ENCODE measurements at regions not wholly inside any gene's neighbourhood (a gene's known extent, or its start where the extent isn't known, plus 50 kb on each side); places are given as distances from the start of the nearest gene placed in this dataset.

- no peak for TF ChIP-seq CTCF (IDR thresholded peaks at IDR 0.05)
- intact Hi-C loops (cut with micrococcal nuclease): no loop called here
- Histone ChIP-seq H2AFZ (ENCODE audit: insufficient read depth, low read depth, low read length, poor library complexity, severe bottlenecking) (no peak overlapping the region), H3K9ac (ENCODE audit: insufficient read depth, low read length, poor library complexity, severe bottlenecking) (no peak overlapping the region), H3K9me3 (replicated peaks in 1 of 2; ENCODE audit: control insufficient read depth in 1 of 2, insufficient read depth in 1 of 2, low read length in 2 of 2) (no peaks in the 10 kb centered on the region), H3K4me1 (ENCODE audit: control insufficient read depth in 1 of 2, insufficient read depth in 2 of 2, low read length in 2 of 2) (no peaks in the 10 kb centered on the region), H3K4me3 (replicated peaks in 1 of 3; ENCODE audit: low read depth in 2 of 3, low read length in 3 of 3) (no peak overlapping the region), H3K36me3 (replicated peaks in 1 of 2; ENCODE audit: control insufficient read depth in 1 of 2, insufficient read depth in 2 of 2, low read length in 2 of 2) (no peaks in the 10 kb centered on the region), H3K4me2 (replicated peaks; ENCODE audit: extremely low read depth, low read length, poor library complexity, severe bottlenecking) (no peak overlapping the region), H3K27ac (ENCODE audit: low read depth in 1 of 2, low read length in 2 of 2) (no peak overlapping the region), H4K20me1 (ENCODE audit: insufficient read depth, low read length) (no peaks in the 10 kb centered on the region), H3K27me3 (ENCODE audit: control insufficient read depth in 2 of 2, insufficient read depth in 2 of 2, low read length in 2 of 2) (no peaks in the 10 kb centered on the region), H3K79me2 (ENCODE audit: insufficient read depth, low read length) (no peaks in the 10 kb centered on the region)
- Mint-ChIP-seq H3K36me3 (no peaks in the 10 kb centered on the region), H3K9me3 (peaks cover 0 to 2% (median 0%) of the 10 kb centered on the region in 7 donors), H3K27me3 (ENCODE audit: low read depth in 3 of 3) (peaks cover 0 to 2% (median 0%) of the 10 kb centered on the region in 3 donors), H3K4me3 (no peak overlapping the region), H3K27ac (no peak overlapping the region), H3K4me1 (no peaks in the 10 kb centered on the region)
- no peak for DNase-seq
Measured at GRCh38 chr1:87644033-87644578, 315.4 kb downstream of the LMO4 start.

DNA sequence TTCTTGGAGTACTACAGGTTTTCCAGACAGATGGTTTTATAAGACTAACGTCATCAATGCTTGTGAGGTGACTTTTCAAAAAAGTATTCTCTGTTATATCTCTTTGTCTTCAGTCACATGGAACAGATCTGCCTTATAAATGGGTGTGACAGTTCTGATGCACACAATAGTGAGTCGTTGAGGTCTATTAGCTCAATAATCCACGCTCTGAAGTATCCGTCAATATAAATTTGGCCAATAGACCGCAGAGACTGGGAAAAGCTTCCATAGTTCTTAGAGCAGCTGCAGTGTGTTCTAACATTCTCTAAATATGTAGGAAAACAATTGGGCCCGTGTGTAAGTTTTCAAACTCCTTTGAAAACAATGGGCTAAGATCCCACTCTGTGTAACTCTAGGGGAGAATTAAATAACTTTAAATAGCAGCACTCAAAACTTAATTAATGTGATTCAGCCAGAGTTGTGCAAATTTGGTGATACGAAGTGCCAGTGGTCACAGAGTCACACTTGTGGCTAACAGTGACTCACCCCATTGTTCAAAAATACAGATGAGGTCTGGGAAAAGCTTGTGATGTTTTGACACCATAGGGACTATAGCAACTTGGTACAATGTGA, 316.0 kb downstream of the LMO4 start:
- Histone ChIP-seq H3K4me3 (replicated peaks in 1 of 3; ENCODE audit: low read depth in 2 of 3, low read length in 3 of 3) (no peak overlapping the region), H3K4me2 (replicated peaks; ENCODE audit: extremely low read depth, low read length, poor library complexity, severe bottlenecking) (no peak overlapping the region), H3K27me3 (ENCODE audit: control insufficient read depth in 2 of 2, insufficient read depth in 2 of 2, low read length in 2 of 2) (no peaks in the 10 kb centered on the region), H3K9ac (ENCODE audit: insufficient read depth, low read length, poor library complexity, severe bottlenecking) (no peak overlapping the region), H3K4me1 (ENCODE audit: control insufficient read depth in 1 of 2, insufficient read depth in 2 of 2, low read length in 2 of 2) (no peaks in the 10 kb centered on the region), H3K36me3 (replicated peaks in 1 of 2; ENCODE audit: control insufficient read depth in 1 of 2, insufficient read depth in 2 of 2, low read length in 2 of 2) (no peaks in the 10 kb centered on the region), H3K79me2 (ENCODE audit: insufficient read depth, low read length) (no peaks in the 10 kb centered on the region), H4K20me1 (ENCODE audit: insufficient read depth, low read length) (no peaks in the 10 kb centered on the region), H3K27ac (ENCODE audit: low read depth in 1 of 2, low read length in 2 of 2) (no peak overlapping the region), H2AFZ (ENCODE audit: insufficient read depth, low read depth, low read length, poor library complexity, severe bottlenecking) (no peak overlapping the region), H3K9me3 (replicated peaks in 1 of 2; ENCODE audit: control insufficient read depth in 1 of 2, insufficient read depth in 1 of 2, low read length in 2 of 2) (no peaks in the 10 kb centered on the region)
- Mint-ChIP-seq H3K27ac (no peak overlapping the region), H3K4me1 (no peaks in the 10 kb centered on the region), H3K9me3 (peaks cover 0 to 1% (median 0%) of the 10 kb centered on the region in 7 donors), H3K36me3 (no peaks in the 10 kb centered on the region), H3K27me3 (ENCODE audit: low read depth in 3 of 3) (peaks cover 0 to 2% (median 2%) of the 10 kb centered on the region in 3 donors), H3K4me3 (no peak overlapping the region)
- no peak for TF ChIP-seq CTCF (IDR thresholded peaks at IDR 0.05)
- 90% methylated on average over 2 of the region's 7 CpGs for WGBS (ENCODE audit: insufficient coverage)
- DNase-seq: no peak
- intact Hi-C loops (cut with micrococcal nuclease): no loop called here

Data from CD14-positive monocyte (primary cell).